HK-2 (cell line): ENCODE measurements at regions not wholly inside any gene's neighbourhood (a gene's known extent, or its start where the extent isn't known, plus 50 kb on each side); places are given as distances from the start of the nearest gene placed in this dataset.

Source experiments
- DNase-seq: peaks from one replicate; pipeline ENCODE4 v3.0.0-alpha.2; 2018; ENCODE audit not compliant: unreplicated experiment

- DNase-seq, result no peak
These were observed 199.4 kb downstream of the KLF12 start for GRCh38 chr13:73934771-73935170.

GRCh38 chr13:73934215-73934641 is 200.0 kb downstream of the KLF12 start:
- no peak for DNase-seq

GRCh38 chr13:73933795-73934194 is 200.4 kb downstream of the KLF12 start:
- no peak for DNase-seq

- DNase-seq, result no peak
These were observed 202.1 kb downstream of the KLF12 start for GRCh38 chr13:73932091-73932490.

- DNase-seq, result no peak
These were observed 204.8 kb downstream of the KLF12 start for GRCh38 chr13:73929287-73929932.

- no peak for DNase-seq
These were observed 209.6 kb downstream of the KLF12 start for GRCh38 chr13:73924607-73925006.

GRCh38 chr13:73922493-73923393 is 211.5 kb downstream of the KLF12 start:
- DNase-seq, result no peak

- DNase-seq, result no peak
These were observed 215.5 kb downstream of the KLF12 start for GRCh38 chr13:73918691-73919090.

GRCh38 chr13:73913751-73914518 is 220.3 kb downstream of the KLF12 start:
- DNase-seq, result no peak

- DNase-seq, result no peak
These were observed 221.0 kb downstream of the KLF12 start for GRCh38 chr13:73913079-73913740.

GRCh38 chr13:73911361-73911760 is 222.8 kb downstream of the KLF12 start:
- no peak for DNase-seq

- no peak for DNase-seq
These were observed 223.5 kb downstream of the KLF12 start for GRCh38 chr13:73910733-73911132.

- no peak for DNase-seq
These were observed 225.4 kb downstream of the KLF12 start for GRCh38 chr13:73908809-73909208.

GRCh38 chr13:73904625-73905024 is 229.6 kb downstream of the KLF12 start:
- no peak for DNase-seq

- no peak for DNase-seq
These were observed 230.6 kb downstream of the KLF12 start for GRCh38 chr13:73903561-73903960.

GRCh38 chr13:73902847-73903246 is 231.4 kb downstream of the KLF12 start:
- DNase-seq, result no peak

GRCh38 chr13:73902296-73902695 is 231.9 kb downstream of the KLF12 start:
- DNase-seq, result no peak

GRCh38 chr13:73901324-73902068 is 232.7 kb downstream of the KLF12 start:
- no peak for DNase-seq

- no peak for DNase-seq
These were observed 233.6 kb downstream of the KLF12 start for GRCh38 chr13:73900591-73900990.

- DNase-seq, result no peak
These were observed 235.3 kb downstream of the KLF12 start for GRCh38 chr13:73898899-73899298.

- no peak for DNase-seq
These were observed 235.9 kb downstream of the KLF12 start for GRCh38 chr13:73898276-73898675.
